A673 (cell line): ENCODE measurements at regions not wholly inside any gene's neighbourhood (a gene's known extent, or its start where the extent isn't known, plus 50 kb on each side); places are given as distances from the start of the nearest gene placed in this dataset.

Experiments
- BruUV-seq: library from RNA; stranded (reverse); fragments of 400-500 nt; replicated peaks from 2 replicates; lab custom pipeline; 2021; lab: Mats Ljungman, UMichigan
- CTCF ChIA-PET: fragments of 300-600 bp; sonication (Branson Sonifier 250); formaldehyde crosslinking; loops from one replicate; lab custom pipeline; 2022; ENCODE audit warnings: antibody characterized with exemption; lab: Charles Lee
- POLR2A ChIA-PET: fragments of 300-600 bp; sonication (Branson Sonifier 250); formaldehyde crosslinking; loops from one replicate; lab custom pipeline; 2022; ENCODE audit warnings: antibody characterized with exemption; ENCODE audit not compliant: low non-redundant PET; lab: Charles Lee
- DNase-seq: peaks from one replicate; pipeline ENCODE4 v3.0.0-alpha.2; 2015; ENCODE audit warnings: low spot score
- H3K27ac ChIP-seq: fragments of 200-600 bp; sonication (generic); 2 replicates; pipeline ENCODE4 v1.5.1; 2016; ENCODE audit warnings: mixed run types, low read depth, mild to moderate bottlenecking, mixed read lengths, antibody characterized with exemption, low read length; ENCODE audit not compliant: poor library complexity, severe bottlenecking
- H3K27me3 ChIP-seq: fragments of 200-600 bp; sonication (generic); replicated peaks from 2 replicates; pipeline ENCODE4 v1.6.1; 2017; ENCODE audit warnings: mixed run types, low read depth, mild to moderate bottlenecking, mixed read lengths, antibody characterized with exemption, low read length; ENCODE audit not compliant: insufficient read depth, poor library complexity
- H3K36me3 ChIP-seq: fragments of 200-600 bp; sonication (generic); 2 replicates; pipeline ENCODE4 v1.6.1; 2016; ENCODE audit warnings: mixed run types, mild to moderate bottlenecking, mixed read lengths, antibody characterized with exemption, low read length; ENCODE audit not compliant: insufficient read depth, poor library complexity, severe bottlenecking
- H3K4me1 ChIP-seq: fragments of 200-600 bp; sonication (generic); 2 replicates; pipeline ENCODE4 v1.6.1; 2017; ENCODE audit warnings: mixed run types, mild to moderate bottlenecking, mixed read lengths, antibody characterized with exemption, low read length; ENCODE audit not compliant: insufficient read depth, poor library complexity, severe bottlenecking
- H3K4me3 ChIP-seq: fragments of 200-600 bp; sonication (generic); 2 replicates; pipeline ENCODE4 v1.5.1; 2016; ENCODE audit warnings: low read depth, mixed run types, mild to moderate bottlenecking, mixed read lengths, low read length; ENCODE audit not compliant: poor library complexity, severe bottlenecking
- H3K9me3 ChIP-seq: fragments of 200-600 bp; sonication (generic); 2 replicates; pipeline ENCODE4 v1.6.1; 2016; ENCODE audit warnings: mixed run types, low read depth, mild to moderate bottlenecking, mixed read lengths, antibody characterized with exemption, low read length; ENCODE audit not compliant: poor library complexity, severe bottlenecking
- EZH2 ChIP-seq: fragments of 200-600 bp; sonication (generic); IDR thresholded peaks from 2 replicates; pipeline ENCODE4 v1.6.1; 2017; ENCODE audit warnings: borderline replicate concordance, low read depth, mild to moderate bottlenecking, mixed read lengths, antibody characterized with exemption, low read length; ENCODE audit not compliant: poor library complexity, severe bottlenecking
- intact Hi-C: fragments of 100-400 bp; cut with micrococcal nuclease; formaldehyde crosslinking; loops from one replicate; pipeline ENCODE4 v1.10.0; 2022; ENCODE audit not compliant: unreplicated experiment
- TF ChIP-seq, protein P1 (sequence below): fragments of 300-800, 200-600 bp; sonication (generic); conservative IDR thresholded peaks from 2 replicates; pipeline ENCODE4 v1.5.1; 2017; ENCODE audit warnings: low read depth, mild to moderate bottlenecking, antibody characterized with exemption, low read length, moderate library complexity, mixed read lengths

DNA sequence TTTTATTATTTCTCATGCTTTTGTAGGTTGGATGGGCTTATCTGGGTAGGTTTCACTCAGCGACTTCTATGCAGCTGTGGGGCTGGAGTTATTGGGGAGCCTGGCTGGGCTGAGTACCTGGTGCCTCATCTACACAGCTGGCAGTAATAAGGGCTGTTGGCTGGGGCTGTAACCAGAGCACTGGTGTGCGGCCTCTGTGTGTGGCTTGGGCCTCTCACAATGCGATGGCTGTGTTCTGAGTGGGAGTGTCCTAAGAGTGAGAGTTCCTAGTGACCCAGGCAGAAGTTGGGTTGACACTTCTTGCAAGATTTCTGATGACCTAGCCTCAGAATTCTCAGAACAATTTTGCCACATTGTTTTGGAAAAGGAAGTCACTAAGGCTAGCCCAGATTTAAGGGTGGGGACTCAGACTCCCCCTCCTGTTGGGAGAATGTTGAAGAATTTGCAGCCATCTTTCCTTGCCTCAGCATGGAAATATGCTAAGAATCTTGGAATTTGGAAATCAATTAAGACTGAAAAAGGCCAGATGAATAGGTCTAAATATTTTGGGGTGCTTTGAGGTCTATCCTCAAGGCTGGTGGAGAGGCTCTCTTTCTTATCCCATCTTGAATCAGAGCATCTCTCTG is 158.8 kb downstream of the SCP2D1 start:
- Histone ChIP-seq H3K4me3 (no peak overlapping the region), H3K9me3 (no peaks in the 10 kb centered on the region), H3K27ac (no peak overlapping the region), H3K4me1 (no peaks in the 10 kb centered on the region), H3K27me3 (peaks cover 15% of the 10 kb centered on the region), H3K36me3 (no peaks in the 10 kb centered on the region)
- no peak for DNase-seq
- no TSS peak for BruUV-seq
- CTCF ChIA-PET, result no interaction called here
- POLR2A ChIA-PET, result no interaction called here
- intact Hi-C loops, result no loop called here
- TF ChIP-seq, protein P1, sequence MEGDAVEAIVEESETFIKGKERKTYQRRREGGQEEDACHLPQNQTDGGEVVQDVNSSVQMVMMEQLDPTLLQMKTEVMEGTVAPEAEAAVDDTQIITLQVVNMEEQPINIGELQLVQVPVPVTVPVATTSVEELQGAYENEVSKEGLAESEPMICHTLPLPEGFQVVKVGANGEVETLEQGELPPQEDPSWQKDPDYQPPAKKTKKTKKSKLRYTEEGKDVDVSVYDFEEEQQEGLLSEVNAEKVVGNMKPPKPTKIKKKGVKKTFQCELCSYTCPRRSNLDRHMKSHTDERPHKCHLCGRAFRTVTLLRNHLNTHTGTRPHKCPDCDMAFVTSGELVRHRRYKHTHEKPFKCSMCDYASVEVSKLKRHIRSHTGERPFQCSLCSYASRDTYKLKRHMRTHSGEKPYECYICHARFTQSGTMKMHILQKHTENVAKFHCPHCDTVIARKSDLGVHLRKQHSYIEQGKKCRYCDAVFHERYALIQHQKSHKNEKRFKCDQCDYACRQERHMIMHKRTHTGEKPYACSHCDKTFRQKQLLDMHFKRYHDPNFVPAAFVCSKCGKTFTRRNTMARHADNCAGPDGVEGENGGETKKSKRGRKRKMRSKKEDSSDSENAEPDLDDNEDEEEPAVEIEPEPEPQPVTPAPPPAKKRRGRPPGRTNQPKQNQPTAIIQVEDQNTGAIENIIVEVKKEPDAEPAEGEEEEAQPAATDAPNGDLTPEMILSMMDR, result no peak
- TF ChIP-seq EZH2, result no peak

DNA sequence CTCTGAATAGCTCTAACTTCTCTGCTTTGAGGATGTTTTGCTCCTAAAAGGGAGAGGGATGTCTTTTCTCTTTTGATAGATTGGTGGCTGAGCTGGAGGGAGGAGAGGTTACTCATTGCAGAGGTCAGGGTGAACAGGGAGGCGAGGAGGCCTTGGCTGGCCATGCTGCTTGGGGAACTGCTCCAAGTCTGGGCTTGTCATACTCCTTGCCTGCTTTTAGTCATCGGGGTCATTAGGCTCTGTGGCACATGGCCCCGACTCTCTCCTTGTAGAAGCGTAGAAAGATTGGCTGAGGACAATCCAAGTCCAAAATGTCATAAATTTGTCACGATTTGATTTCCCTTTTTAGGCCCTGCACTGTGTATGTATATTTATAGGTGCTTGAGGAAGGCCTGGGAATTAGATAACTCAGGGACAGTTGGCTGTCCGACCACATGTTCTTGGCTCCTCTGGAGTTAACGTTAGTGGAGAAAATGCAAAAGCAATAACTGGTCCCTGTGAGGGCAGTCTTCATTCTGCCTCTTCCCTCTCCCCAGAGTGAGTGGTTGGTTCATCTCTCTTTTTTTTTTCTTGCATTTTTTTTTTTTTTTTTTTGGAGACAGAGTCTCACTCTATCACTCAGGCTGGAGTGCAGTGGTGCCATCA is 160.1 kb downstream of the SCP2D1 start:
- no TSS peak for BruUV-seq
- POLR2A ChIA-PET, result no interaction called here

DNA sequence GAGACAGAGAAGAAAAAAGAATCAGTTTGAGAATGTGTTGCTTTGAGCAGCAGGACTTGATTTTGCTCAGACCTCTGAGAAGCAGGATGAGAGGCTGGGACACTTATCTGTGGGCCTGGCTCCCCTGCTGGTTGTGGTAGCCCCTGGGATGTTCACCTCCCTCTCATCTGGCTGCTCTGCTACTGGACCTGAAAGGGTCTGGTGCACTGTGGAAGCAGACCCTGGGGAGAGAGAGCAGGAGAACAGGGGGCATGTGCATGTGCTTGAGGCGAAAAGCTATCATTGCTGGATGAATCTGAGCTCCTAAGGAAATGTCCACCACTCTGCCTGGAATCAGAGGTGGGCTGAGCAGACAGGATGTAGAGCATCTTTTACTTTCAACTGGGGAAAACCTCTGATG is 161.1 kb downstream of the SCP2D1 start:
- CTCF ChIA-PET, result no interaction called here
- no peaks in the 10 kb centered on the region for H3K4me1 ChIP-seq
- no peak overlapping the region for H3K4me3 ChIP-seq
- no TSS peak for BruUV-seq
- peaks cover under 1% of the 10 kb centered on the region for H3K27me3 ChIP-seq
- no peak for DNase-seq
- no peaks in the 10 kb centered on the region for H3K36me3 ChIP-seq
- TF ChIP-seq EZH2, result no peak
- TF ChIP-seq, protein P1, result no peak
- intact Hi-C loops, result no loop called here
- no peak overlapping the region for H3K27ac ChIP-seq
- H3K9me3 ChIP-seq, result no peaks in the 10 kb centered on the region
- POLR2A ChIA-PET, result no interaction called here

More for the DNA sequence above, 160.1 kb downstream of the SCP2D1 start:
- TF ChIP-seq, protein P1, result no peak
- TF ChIP-seq EZH2, result no peak
- CTCF ChIA-PET, result no interaction called here
- peaks cover 6% of the 10 kb centered on the region for H3K27me3 ChIP-seq
- no peaks in the 10 kb centered on the region for H3K9me3 ChIP-seq
- H3K27ac ChIP-seq, result no peak overlapping the region
- no peaks in the 10 kb centered on the region for H3K36me3 ChIP-seq
- DNase-seq, result no peak
- H3K4me1 ChIP-seq, result no peaks in the 10 kb centered on the region
- intact Hi-C loops, result no loop called here
- H3K4me3 ChIP-seq, result no peak overlapping the region
